Choroid plexus epithelial cell (primary cell): ENCODE measurements at regions not wholly inside any gene's neighbourhood (a gene's known extent, or its start where the extent isn't known, plus 50 kb on each side); places are given as distances from the start of the nearest gene placed in this dataset.
A peak's percentile ranks its signal among the peaks of the same experiment; 100 is the strongest.

ENCODE experiments used
- DNase-seq: peaks from one replicate; pipeline ENCODE4 v3.0.0-alpha.2; 2010; ENCODE audit warnings: low read depth
- H3K4me3 ChIP-seq: 2 replicates; pipeline ENCODE4 v1.5.1; 2011; ENCODE audit warnings: low read depth, mild to moderate bottlenecking, control low read depth, low read length, moderate library complexity
- TF ChIP-seq, protein P1 (sequence below): conservative IDR thresholded peaks from 2 replicates; pipeline ENCODE4 v1.5.1; 2011; ENCODE audit warnings: low read depth, mild to moderate bottlenecking, control low read depth, inconsistent platforms, low read length, moderate library complexity

GRCh38 chr3:182628531-182628930, 164.8 kb upstream of the ATP11B start:
- no peak for DNase-seq
- H3K4me3 ChIP-seq: no peak overlapping the region
- TF ChIP-seq, protein P1, sequence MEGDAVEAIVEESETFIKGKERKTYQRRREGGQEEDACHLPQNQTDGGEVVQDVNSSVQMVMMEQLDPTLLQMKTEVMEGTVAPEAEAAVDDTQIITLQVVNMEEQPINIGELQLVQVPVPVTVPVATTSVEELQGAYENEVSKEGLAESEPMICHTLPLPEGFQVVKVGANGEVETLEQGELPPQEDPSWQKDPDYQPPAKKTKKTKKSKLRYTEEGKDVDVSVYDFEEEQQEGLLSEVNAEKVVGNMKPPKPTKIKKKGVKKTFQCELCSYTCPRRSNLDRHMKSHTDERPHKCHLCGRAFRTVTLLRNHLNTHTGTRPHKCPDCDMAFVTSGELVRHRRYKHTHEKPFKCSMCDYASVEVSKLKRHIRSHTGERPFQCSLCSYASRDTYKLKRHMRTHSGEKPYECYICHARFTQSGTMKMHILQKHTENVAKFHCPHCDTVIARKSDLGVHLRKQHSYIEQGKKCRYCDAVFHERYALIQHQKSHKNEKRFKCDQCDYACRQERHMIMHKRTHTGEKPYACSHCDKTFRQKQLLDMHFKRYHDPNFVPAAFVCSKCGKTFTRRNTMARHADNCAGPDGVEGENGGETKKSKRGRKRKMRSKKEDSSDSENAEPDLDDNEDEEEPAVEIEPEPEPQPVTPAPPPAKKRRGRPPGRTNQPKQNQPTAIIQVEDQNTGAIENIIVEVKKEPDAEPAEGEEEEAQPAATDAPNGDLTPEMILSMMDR: no peak

- TF ChIP-seq, protein P1: no peak
- no peak for DNase-seq
- no peak overlapping the region for H3K4me3 ChIP-seq
These were observed 163.8 kb upstream of the ATP11B start for GRCh38 chr3:182629521-182629920.

DNA sequence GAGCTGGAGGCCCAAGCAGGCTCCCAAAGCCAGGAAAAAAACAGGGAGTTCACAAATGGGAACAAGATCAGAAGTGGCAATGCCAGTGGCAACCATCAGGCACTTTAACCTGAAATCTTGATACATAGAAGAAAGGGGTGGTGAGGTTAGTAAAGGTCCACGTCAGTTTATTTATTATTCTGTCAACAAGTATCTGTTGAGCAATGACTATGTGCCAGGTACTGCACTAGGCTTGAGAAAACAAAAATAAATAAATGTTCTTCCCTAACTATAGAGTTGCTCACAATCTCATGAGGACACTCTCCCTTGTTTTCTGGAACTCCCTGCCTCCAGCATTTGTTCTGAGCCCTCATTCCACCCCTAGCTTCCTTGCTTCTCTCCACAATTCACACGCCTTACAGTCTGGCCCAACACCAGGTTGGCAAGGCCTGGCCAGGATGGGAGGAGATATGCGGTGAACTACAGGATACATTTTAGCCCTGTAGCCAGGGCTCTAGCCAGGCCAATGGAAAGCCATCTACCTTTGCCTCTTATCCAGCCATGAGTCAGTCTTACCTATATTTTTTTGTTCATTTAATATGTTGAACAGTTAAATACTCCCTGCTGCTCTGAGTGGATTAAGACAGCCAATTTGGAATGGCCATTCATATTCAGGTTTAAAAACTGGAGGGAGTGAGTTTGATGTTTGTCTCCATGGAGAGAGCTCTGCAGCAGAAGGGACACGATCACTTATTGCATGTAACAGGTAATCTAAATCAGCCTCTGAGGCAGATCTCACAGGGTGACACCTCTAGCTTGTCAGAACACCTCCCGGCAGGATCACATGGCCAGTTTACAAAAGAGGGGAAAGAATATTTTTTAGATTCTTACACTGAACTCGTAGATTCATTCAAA, 161.9 kb upstream of the ATP11B start:
- DNase-seq: no peak
- TF ChIP-seq, protein P1: no peak
- no peak overlapping the region for H3K4me3 ChIP-seq

DNA sequence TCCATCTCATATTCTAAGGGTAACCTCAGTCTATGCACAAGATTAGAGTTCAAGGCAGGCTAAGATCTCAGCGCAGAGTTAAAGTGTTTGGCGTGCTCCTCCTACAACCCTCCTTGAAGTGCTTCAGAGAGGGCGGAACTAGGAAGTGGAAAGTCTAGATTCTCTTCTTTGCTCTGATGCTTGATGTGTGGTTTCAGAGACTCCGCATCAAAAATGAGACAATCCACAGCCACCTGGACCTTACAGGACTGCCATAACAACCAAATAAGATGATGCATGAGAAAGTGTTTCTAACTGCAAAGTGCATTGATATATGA, 161.3 kb upstream of the ATP11B start:
- DNase-seq: no peak
- H3K4me3 ChIP-seq: no peak overlapping the region
- TF ChIP-seq, protein P1: no peak

DNA sequence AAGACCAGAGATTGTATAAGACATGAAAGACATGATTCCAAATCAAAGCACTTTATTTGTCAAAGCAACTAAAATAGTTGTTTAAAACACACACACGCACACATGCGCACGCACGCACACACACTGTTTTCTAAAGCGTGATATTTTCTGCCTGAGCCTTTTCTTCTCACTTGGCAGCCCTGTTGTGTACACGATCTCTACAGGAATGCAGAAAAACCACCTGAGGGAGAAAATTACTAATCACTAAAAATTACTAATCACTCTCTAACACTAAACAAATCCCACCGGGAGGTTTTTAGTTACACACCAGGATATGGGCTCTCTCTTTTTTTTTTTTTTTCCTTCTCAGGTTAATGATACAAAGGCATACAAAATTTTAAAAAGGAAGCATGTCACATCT, 160.1 kb upstream of the ATP11B start:
- TF ChIP-seq, protein P1: no peak
- no peak for DNase-seq
- H3K4me3 ChIP-seq: no peak overlapping the region

GRCh38 chr3:182636646-182637045, 156.7 kb upstream of the ATP11B start:
- peak; percentile 5 for DNase-seq
- H3K4me3 ChIP-seq: no peak overlapping the region
- TF ChIP-seq, protein P1: no peak
